Right ventricle myocardium superior (tissue), 1 donor: ENCODE measurements at regions not wholly inside any gene's neighbourhood (a gene's known extent, or its start where the extent isn't known, plus 50 kb on each side); places are given as distances from the start of the nearest gene placed in this dataset.
A peak's percentile ranks its signal among the peaks of the same experiment; 100 is the strongest.
"Not testable (repeated sequence)": the region's sequence is repeated elsewhere in the genome, so short reads cannot be mapped to it uniquely, and the experiment has no call there.

ENCODE experiments used
- ATAC-seq: fragments of 200-7000 bp; cut with Tn5 transposase; one replicate; pipeline ENCODE4 v1.9.1; 2020; ENCODE audit warnings: mild to moderate bottlenecking; ENCODE audit not compliant: poor library complexity
- DNase-seq: peaks from one replicate; pipeline ENCODE4 v3.0.0-alpha.2; 2020
- intact Hi-C: fragments of 100-400 bp; cut with DNase I; formaldehyde crosslinking; loops from one replicate; pipeline ENCODE4 v1.11.2; 2022
- donor health status: DM: no; HTN: yes; CAD: no; lungs with severe emphysema.

GRCh38 chr7:73960548-73960947 is 67.4 kb upstream of the ELN start:
- ATAC-seq: no peak
- no peak for DNase-seq
- intact Hi-C loops: no loop called here

- ATAC-seq, intact Hi-C loops, DNase-seq: not testable (repeated sequence)
These were observed 66.0 kb upstream of the ELN start for GRCh38 chr7:73961991-73962390.

- intact Hi-C loops: no loop called here
- DNase-seq (no peak), ATAC-seq (no peak)
These were observed 64.6 kb upstream of the ELN start for GRCh38 chr7:73963252-73963822.

GRCh38 chr7:73964786-73965185 is 63.2 kb upstream of the ELN start:
- ATAC-seq (no peak), DNase-seq (no peak)
- intact Hi-C loops: no loop called here

GRCh38 chr7:73966062-73966940 is 61.7 kb upstream of the ELN start:
- intact Hi-C loops: no loop called here

GRCh38 chr7:73966941-73967831 is 60.8 kb upstream of the ELN start:
- no peak for DNase-seq
- no peak for ATAC-seq
- intact Hi-C loops: no loop called here

More at GRCh38 chr7:73966062-73966940, 61.7 kb upstream of the ELN start:
- ATAC-seq (no peak), DNase-seq (no peak)

- intact Hi-C loops: no loop called here
- no peak for DNase-seq
- ATAC-seq: no peak
These were observed 60.1 kb upstream of the ELN start for GRCh38 chr7:73967832-73968290.

- ATAC-seq: no peak
- intact Hi-C loops: no loop called here
- no peak for DNase-seq
These were observed 59.5 kb upstream of the ELN start for GRCh38 chr7:73968487-73968886.

GRCh38 chr7:73969991-73970390 is 58.0 kb upstream of the ELN start:
- intact Hi-C loops: no loop called here
- no peak for DNase-seq
- ATAC-seq: no peak

- intact Hi-C loops: no loop called here
- DNase-seq (no peak), ATAC-seq (no peak)
These were observed 57.2 kb upstream of the ELN start for GRCh38 chr7:73970801-73971229.

- intact Hi-C loops: no loop called here
- no peak for DNase-seq
These were observed 56.7 kb upstream of the ELN start for GRCh38 chr7:73971322-73971703.

GRCh38 chr7:73971704-73972341 is 56.1 kb upstream of the ELN start:
- no peak for ATAC-seq
- no peak for DNase-seq
- intact Hi-C loops: no loop called here

More at GRCh38 chr7:73971322-73971703, 56.7 kb upstream of the ELN start:
- ATAC-seq: no peak

- DNase-seq (no peak), ATAC-seq (no peak)
- intact Hi-C loops: no loop called here
These were observed 55.4 kb upstream of the ELN start for GRCh38 chr7:73972614-73973013.

GRCh38 chr7:73973091-73973490 is 54.9 kb upstream of the ELN start:
- ATAC-seq (peak; percentile 86), DNase-seq (peak; percentile 62)
- intact Hi-C loops: no loop called here

GRCh38 chr7:73974101-73974947 is 53.6 kb upstream of the ELN start:
- DNase-seq: no peak
- intact Hi-C loops: no loop called here
- ATAC-seq: no peak

GRCh38 chr7:73974948-73975926 is 52.7 kb upstream of the ELN start:
- intact Hi-C loops: no loop called here
- no peak for DNase-seq
- no peak for ATAC-seq
